Transverse colon (tissue), 4 donors: ENCODE measurements at regions not wholly inside any gene's neighbourhood (a gene's known extent, or its start where the extent isn't known, plus 50 kb on each side); places are given as distances from the start of the nearest gene placed in this dataset.

ENCODE experiments used
- DNase-seq: peaks from one replicate; pipeline ENCODE4 v3.0.0-alpha.2; 2019
- H3K27ac ChIP-seq, 4 donors: fragments of 200-600 bp; sonication (generic); 2 replicates each; pipeline ENCODE4 v1.5.1; 2016 to 2018; ENCODE audit warnings: inconsistent platforms in 4 of 4
- H3K27me3 ChIP-seq: fragments of 200-600 bp; sonication (generic); 2 replicates; pipeline ENCODE4 v1.5.1; 2017; ENCODE audit warnings: inconsistent platforms
- H3K36me3 ChIP-seq, 4 donors: fragments of 200-600 bp; sonication (generic); 2 replicates each; pipeline ENCODE4 v1.5.1; 2017 to 2019; ENCODE audit warnings: inconsistent platforms in 4 of 4
- H3K4me1 ChIP-seq, 4 donors: fragments of 200-600 bp; sonication (generic); 2 replicates each; pipeline ENCODE4 v1.5.1; 2017 to 2020; ENCODE audit warnings: inconsistent platforms in 4 of 4
- H3K4me3 ChIP-seq, 4 donors: fragments of 200-600 bp; sonication (generic); 1 replicate in 1 of 4; 2 replicates in 3 of 4; pipeline versions ENCODE4 v1.5.1 to v1.6.1; 2017 to 2019; ENCODE audit warnings: inconsistent platforms in 4 of 4
- H3K9me3 ChIP-seq, 2 donors: fragments of 200-600 bp; sonication (generic); 2 replicates each; pipeline ENCODE4 v1.5.1; 2017 to 2019; ENCODE audit warnings: inconsistent platforms in 2 of 2
- CTCF ChIP-seq, 5 experiments: fragments of 200-600 bp in 3 of 5; fragments of 450-650 bp in 2 of 5; sonication (generic) in 3 of 5; IDR thresholded peaks; 1 replicate in 2 of 5; 2 replicates in 3 of 5; pipeline ENCODE4 v1.5.1; 2016 to 2017; ENCODE audit warnings: antibody characterized with exemption in 5 of 5, inconsistent platforms in 3 of 5, mild to moderate bottlenecking in 2 of 5, moderate library complexity in 1 of 5
- EP300 ChIP-seq: sonication (generic); formaldehyde crosslinking; IDR thresholded peaks from one replicate; pipeline ENCODE4 v1.6.1; 2017; ENCODE audit warnings: antibody characterized with exemption, low read depth
- POLR2A ChIP-seq: fragments of 450-650 bp; IDR thresholded peaks from one replicate; pipeline ENCODE4 v1.6.1; 2016; ENCODE audit warnings: antibody characterized with exemption, mild to moderate bottlenecking, moderate library complexity
- POLR2AphosphoS5 ChIP-seq, 3 donors: sonication (generic); formaldehyde crosslinking; IDR thresholded peaks; one replicate each; pipeline ENCODE4 v1.6.1; 2016; ENCODE audit warnings: antibody characterized with exemption in 3 of 3
- WGBS, 2 donors: methylation state at CpG; one replicate each; pipeline ENCODE4 v1.1.5; 2018; ENCODE audit warnings: low coverage in 1 of 2; 5-methylcytosine and 5-hydroxymethylcytosine counted together
- in situ Hi-C, 4 donors: fragments of 200-750 bp; cut with MboI; loops; one replicate each; pipeline versions ENCODE4 v1.15.0 to v1.15.1; 2017; ENCODE audit warnings: low sequenced_read_pairs in 3 of 4, low pct_ligation_motif_present in 1 of 4, low pct_unique_long_range_greater_than_20kb in 1 of 4
- intact Hi-C: fragments of 100-400 bp; cut with DNase I; formaldehyde crosslinking; loops from one replicate; pipeline ENCODE4 v1.15.1; 2023; ENCODE audit warnings: low total_unique reads

- WGBS, 2 donors, result 63% methylated on average over 6 of the region's 6 CpGs; no CpG with 5 or more reads in 1 of the 2 donors
- no peak for DNase-seq
- intact Hi-C loops, result no loop called here
- no peak overlapping the region for H3K27ac ChIP-seq
- no peaks in the 10 kb centered on the region for H3K9me3 ChIP-seq
- H3K4me1 ChIP-seq, result peaks cover 8 to 31% (median 20%) of the 10 kb centered on the region in 4 donors
- H3K27me3 ChIP-seq, result no peaks in the 10 kb centered on the region
- no peak overlapping the region for H3K4me3 ChIP-seq
- no peak for TF ChIP-seq POLR2AphosphoS5 (IDR thresholded peaks at IDR 0.05)
- no peak for TF ChIP-seq EP300
- no peak for TF ChIP-seq CTCF (IDR thresholded peaks at IDR 0.05)
- no peak for TF ChIP-seq POLR2A
- in situ Hi-C loops, result loop anchor here in 1 of 4 donors (10.0 kb wide), 1 partner anchor 94 kb away; the partner anchor contains the start of gene TMPO
- H3K36me3 ChIP-seq, result no peaks in the 10 kb centered on the region
Observed at GRCh38 chr12:98420461-98420860, 94.9 kb upstream of the TMPO start.

- peaks cover 8 to 31% (median 20%) of the 10 kb centered on the region in 4 donors for H3K4me1 ChIP-seq
- 93% methylated on average over 8 of the region's 8 CpGs; no CpG with 5 or more reads in 1 of the 2 donors for WGBS, 2 donors
- H3K9me3 ChIP-seq, result no peaks in the 10 kb centered on the region
- TF ChIP-seq EP300 (no peak), POLR2AphosphoS5 (IDR thresholded peaks at IDR 0.05) (no peak), CTCF (IDR thresholded peaks at IDR 0.05) (no peak), POLR2A (no peak)
- intact Hi-C loops, result no loop called here
- in situ Hi-C loops, result loop anchor here in 1 of 4 donors (10.0 kb wide), 1 partner anchor 93 kb away; the partner anchor contains the start of gene TMPO
- DNase-seq, result no peak
- H3K27ac ChIP-seq, result no peak overlapping the region
- no peaks in the 10 kb centered on the region for H3K27me3 ChIP-seq
- no peaks in the 10 kb centered on the region for H3K36me3 ChIP-seq
- H3K4me3 ChIP-seq, result no peak overlapping the region
Observed at GRCh38 chr12:98421316-98421715, 94.1 kb upstream of the TMPO start.

GRCh38 chr12:98422359-98422758 lies 93.0 kb upstream of the TMPO start:
- in situ Hi-C loops, result loop anchor here in 1 of 4 donors (10.0 kb wide), 1 partner anchor 92 kb away; the partner anchor contains the start of gene TMPO

GRCh38 chr12:98422812-98423211 lies 92.6 kb upstream of the TMPO start:
- DNase-seq, result peak; percentile 75
- no peak for TF ChIP-seq POLR2A
- peak; percentile 14 to 60 (median 35) for TF ChIP-seq CTCF (IDR thresholded peaks at IDR 0.05)
- peak in 1 of 3 donors; percentile 29 for TF ChIP-seq POLR2AphosphoS5 (IDR thresholded peaks at IDR 0.05)
- no peak for TF ChIP-seq EP300
- Histone ChIP-seq H3K27me3 (no peaks in the 10 kb centered on the region), H3K4me3 (no peak overlapping the region), H3K36me3 (no peaks in the 10 kb centered on the region), H3K9me3 (no peaks in the 10 kb centered on the region), H3K27ac (no peak overlapping the region), H3K4me1 (peaks cover 8 to 29% (median 19%) of the 10 kb centered on the region in 4 donors)
- intact Hi-C loops, result no loop called here
- in situ Hi-C loops, result loop anchor here in 1 of 4 donors (10.0 kb wide), 1 partner anchor 92 kb away; the partner anchor contains the start of gene TMPO
- WGBS, 2 donors, result 60% methylated on average over 4 of the region's 4 CpGs; no CpG with 5 or more reads in 1 of the 2 donors

More at GRCh38 chr12:98422359-98422758, 93.0 kb upstream of the TMPO start:
- Histone ChIP-seq H3K36me3 (no peaks in the 10 kb centered on the region), H3K27ac (no peak overlapping the region), H3K4me3 (no peak overlapping the region), H3K4me1 (peaks cover 8 to 31% (median 20%) of the 10 kb centered on the region in 4 donors), H3K27me3 (no peaks in the 10 kb centered on the region), H3K9me3 (no peaks in the 10 kb centered on the region)
- WGBS, 2 donors, result 76% methylated on average over 11 of the region's 11 CpGs; no CpG with 5 or more reads in 1 of the 2 donors
- DNase-seq, result no peak
- intact Hi-C loops, result no loop called here
- TF ChIP-seq CTCF (IDR thresholded peaks at IDR 0.05), result no peak
- TF ChIP-seq POLR2AphosphoS5 (IDR thresholded peaks at IDR 0.05), result no peak
- no peak for TF ChIP-seq POLR2A
- TF ChIP-seq EP300, result no peak
